Hippocampal formation (tissue), 2 donors: ENCODE measurements at regions not wholly inside any gene's neighbourhood (a gene's known extent, or its start where the extent isn't known, plus 50 kb on each side); places are given as distances from the start of the nearest gene placed in this dataset.
"Not testable (repeated sequence)": the region's sequence is repeated elsewhere in the genome, so short reads cannot be mapped to it uniquely, and the experiment has no call there.

Experiments used
- DNase-seq, 2 donors: peaks; one replicate each; lab custom pipeline; 2025; lab: John Stamatoyannopoulos, UW

GRCh38 chr3:166085164-166085856 lies 248.1 kb upstream of the BCHE start:
- no peak for DNase-seq

GRCh38 chr3:166080096-166080495 lies 242.9 kb upstream of the BCHE start:
- no peak for DNase-seq

- no peak for DNase-seq
Observed at GRCh38 chr3:166071831-166072230, 234.6 kb upstream of the BCHE start.

- DNase-seq = no peak
Observed at GRCh38 chr3:166064476-166064875, 227.3 kb upstream of the BCHE start.

- no peak for DNase-seq
Observed at GRCh38 chr3:166060789-166061479, 223.7 kb upstream of the BCHE start.

- DNase-seq = no peak
Observed at GRCh38 chr3:166052440-166052839, 215.2 kb upstream of the BCHE start.

GRCh38 chr3:166029507-166029906 lies 192.3 kb upstream of the BCHE start:
- no peak for DNase-seq

- no peak for DNase-seq
Observed at GRCh38 chr3:166013073-166013679, 176.0 kb upstream of the BCHE start.

- no peak for DNase-seq
Observed at GRCh38 chr3:166011771-166012170, 174.5 kb upstream of the BCHE start.

GRCh38 chr3:166005126-166005525 lies 167.9 kb upstream of the BCHE start:
- DNase-seq = no peak

- no peak for DNase-seq
Observed at GRCh38 chr3:165994293-165994692, 157.1 kb upstream of the BCHE start.

- DNase-seq = no peak
Observed at GRCh38 chr3:165984589-165984988, 147.4 kb upstream of the BCHE start.

- no peak for DNase-seq
Observed at GRCh38 chr3:165983284-165983683, 146.1 kb upstream of the BCHE start.

GRCh38 chr3:165981318-165981717 lies 144.1 kb upstream of the BCHE start:
- DNase-seq = no peak

- DNase-seq = not testable (repeated sequence)
Observed at GRCh38 chr3:165960825-165961224, 123.6 kb upstream of the BCHE start.

- DNase-seq = no peak
Observed at GRCh38 chr3:165954171-165954570, 116.9 kb upstream of the BCHE start.

- DNase-seq = no peak
Observed at GRCh38 chr3:165946360-165946759, 109.1 kb upstream of the BCHE start.

GRCh38 chr3:165938986-165939540 lies 101.8 kb upstream of the BCHE start:
- no peak for DNase-seq

- not testable (repeated sequence) for DNase-seq
Observed at GRCh38 chr3:165936081-165936480, 98.9 kb upstream of the BCHE start.

- DNase-seq = not testable (repeated sequence)
Observed at GRCh38 chr3:165924301-165924791, 87.1 kb upstream of the BCHE start.

- DNase-seq = no peak
Observed at GRCh38 chr3:165920984-165921383, 83.8 kb upstream of the BCHE start.

- no peak for DNase-seq
Observed at GRCh38 chr3:165919284-165919683, 82.1 kb upstream of the BCHE start.

GRCh38 chr3:165918657-165918979 lies 81.4 kb upstream of the BCHE start:
- DNase-seq = no peak
